T-cell (primary cell): ENCODE measurements at regions not wholly inside any gene's neighbourhood (a gene's known extent, or its start where the extent isn't known, plus 50 kb on each side); places are given as distances from the start of the nearest gene placed in this dataset.

Source experiments
- ATAC-seq, 4 experiments: fragments of 200-7000 bp in 3 of 4; fragments of 150-1000 bp in 1 of 4; cut with Tn5 transposase; replicated peaks in 1 of 4; 1 replicate in 3 of 4; 2 replicates in 1 of 4; pipeline ENCODE4 v1.10.0; 2021; ENCODE audit warnings: moderate library complexity in 3 of 4, mild to moderate bottlenecking in 2 of 4, moderate number of reproducible peaks in 1 of 4
- CTCF ChIA-PET, 2 donors: fragments of 300-600 bp; sonication (Branson Sonifier 250); formaldehyde crosslinking; loops; one replicate each; lab custom pipeline; 2022; ENCODE audit warnings: antibody characterized with exemption in 2 of 2; lab: Charles Lee
- POLR2A ChIA-PET, 2 donors: fragments of 300-600 bp; sonication (Branson Sonifier 250); formaldehyde crosslinking; loops; one replicate each; lab custom pipeline; 2022; ENCODE audit warnings: antibody characterized with exemption in 2 of 2; lab: Charles Lee
- DNase-seq, 35 experiments: peaks; one replicate each; pipeline versions ENCODE4 v3.0.0 to v3.0.0-alpha.2; 2013 to 2023
- H3K27ac ChIP-seq: one replicate; pipeline ENCODE4 v1.5.1; 2013; ENCODE audit warnings: low read length
- H3K27me3 ChIP-seq, 2 experiments: replicated peaks in 1 of 2; 1 replicate in 1 of 2; 2 replicates in 1 of 2; pipeline versions ENCODE4 v1.6.1 to v1.7.0; 2013; ENCODE audit warnings: low read length in 1 of 2, mixed read lengths in 1 of 2; ENCODE audit not compliant: control insufficient read depth in 2 of 2, insufficient read depth in 2 of 2; ENCODE audit errors: extremely low read depth in 1 of 2
- H3K36me3 ChIP-seq, 2 donors: 1 replicate in 1 of 2; 2 replicates in 1 of 2; pipeline versions ENCODE4 v1.6.1 to v1.7.0; 2013; ENCODE audit warnings: low read length in 1 of 2; ENCODE audit not compliant: control insufficient read depth in 2 of 2, insufficient read depth in 1 of 2; ENCODE audit errors: extremely low read depth in 1 of 2
- H3K4me1 ChIP-seq, 2 experiments: 1 replicate in 1 of 2; 2 replicates in 1 of 2; pipeline versions ENCODE4 v1.6.1 to v1.7.0; 2013; ENCODE audit warnings: low read length in 2 of 2, mixed read lengths in 1 of 2; ENCODE audit not compliant: insufficient read depth in 2 of 2, control insufficient read depth in 1 of 2; ENCODE audit errors: extremely low read depth in 1 of 2
- H3K4me3 ChIP-seq, 2 donors: 1 replicate in 1 of 2; 2 replicates in 1 of 2; pipeline versions ENCODE4 v1.5.1 to v1.7.0; 2013; ENCODE audit warnings: mild to moderate bottlenecking in 2 of 2, low read length in 1 of 2, moderate library complexity in 1 of 2; ENCODE audit not compliant: control insufficient read depth in 1 of 2; ENCODE audit errors: extremely low read depth in 1 of 2
- H3K9me3 ChIP-seq: 2 replicates; pipeline ENCODE4 v1.7.0; 2013
- H3K27ac Mint-ChIP-seq, 2 donors: one replicate each; pipeline ENCODE4 v1.8.0; 2020 to 2021; ENCODE audit warnings: mild to moderate bottlenecking in 2 of 2, mixed read lengths in 2 of 2
- H3K27me3 Mint-ChIP-seq, 2 donors: one replicate each; pipeline ENCODE4 v1.8.0; 2021 to 2022; ENCODE audit warnings: mixed read lengths in 2 of 2
- H3K36me3 Mint-ChIP-seq: one replicate; pipeline ENCODE4 v1.8.0; 2021; ENCODE audit warnings: mixed read lengths
- H3K4me1 Mint-ChIP-seq, 3 donors: one replicate each; pipeline ENCODE4 v1.8.0; 2020 to 2022; ENCODE audit warnings: mixed read lengths in 3 of 3, mild to moderate bottlenecking in 1 of 3
- H3K4me3 Mint-ChIP-seq, 3 donors: one replicate each; pipeline ENCODE4 v1.8.0; 2020 to 2022; ENCODE audit warnings: mild to moderate bottlenecking in 3 of 3, mixed read lengths in 3 of 3, moderate library complexity in 3 of 3
- H3K9me3 Mint-ChIP-seq, 3 donors: one replicate each; pipeline ENCODE4 v1.8.0; 2020 to 2022; ENCODE audit warnings: mixed read lengths in 3 of 3
- WGBS: methylation state at CpG from one replicate; pipeline ENCODE4 v1.1.5; 2013; ENCODE audit warnings: missing lambda C conversion rate; ENCODE audit not compliant: insufficient coverage; 5-methylcytosine and 5-hydroxymethylcytosine counted together

GRCh38 chr6:11432713-11433450 is 104.7 kb upstream of the TMEM170B start:
- CTCF ChIA-PET, result no interaction called here

GRCh38 chr6:11432091-11432490 is 105.5 kb upstream of the TMEM170B start:
- CTCF ChIA-PET, result no interaction called here

More at GRCh38 chr6:11432713-11433450, 104.7 kb upstream of the TMEM170B start:
- POLR2A ChIA-PET, result no interaction called here
- no peaks in the 10 kb centered on the region for H3K27me3 Mint-ChIP-seq
- peaks cover 0 to 3% of the 10 kb centered on the region in 2 experiments for H3K4me1 ChIP-seq
- no peaks in the 10 kb centered on the region for H3K27me3 ChIP-seq
- H3K4me1 Mint-ChIP-seq, result peaks cover 17% of the 10 kb centered on the region in 3 donors
- no peaks in the 10 kb centered on the region for H3K36me3 ChIP-seq
- no peaks in the 10 kb centered on the region for H3K9me3 ChIP-seq
- no peaks in the 10 kb centered on the region for H3K36me3 Mint-ChIP-seq
- no peaks in the 10 kb centered on the region for H3K9me3 Mint-ChIP-seq
- no peak overlapping the region for H3K27ac ChIP-seq
- no peak overlapping the region for H3K4me3 Mint-ChIP-seq
- no CpG with 5 or more reads among the region's 1 CpG for WGBS
- ATAC-seq, result no peak
- no peak overlapping the region for H3K27ac Mint-ChIP-seq
- no peak overlapping the region for H3K4me3 ChIP-seq
- DNase-seq, result no peak

GRCh38 chr6:11431455-11431937 is 106.1 kb upstream of the TMEM170B start:
- peaks cover 17% of the 10 kb centered on the region in 3 donors for H3K4me1 Mint-ChIP-seq
- no peaks in the 10 kb centered on the region for H3K36me3 Mint-ChIP-seq
- DNase-seq (no peak), ATAC-seq (no peak)
- Histone ChIP-seq H3K36me3 (no peaks in the 10 kb centered on the region), H3K4me1 (peaks cover 0 to 3% of the 10 kb centered on the region in 2 experiments), H3K27me3 (no peaks in the 10 kb centered on the region), H3K27ac (no peak overlapping the region), H3K4me3 (no peak overlapping the region), H3K9me3 (no peaks in the 10 kb centered on the region)
- no peaks in the 10 kb centered on the region for H3K27me3 Mint-ChIP-seq
- WGBS, result 86% methylated on average over 6 of the region's 6 CpGs
- H3K9me3 Mint-ChIP-seq, result no peaks in the 10 kb centered on the region
- H3K4me3 Mint-ChIP-seq, result no peak overlapping the region
- H3K27ac Mint-ChIP-seq, result no peak overlapping the region
- POLR2A ChIA-PET, result no interaction called here
- CTCF ChIA-PET, result interaction anchor here in 1 of 2 donors (0.9 kb wide), 1 partner anchor 259 kb away, joined by 3 read pairs; no protein-coding TSS in a partner anchor

More at GRCh38 chr6:11432091-11432490, 105.5 kb upstream of the TMEM170B start:
- Mint-ChIP-seq H3K9me3 (no peaks in the 10 kb centered on the region), H3K27ac (no peak overlapping the region), H3K4me3 (no peak overlapping the region), H3K27me3 (no peaks in the 10 kb centered on the region), H3K36me3 (no peaks in the 10 kb centered on the region), H3K4me1 (peaks cover 17% of the 10 kb centered on the region in 3 donors)
- Histone ChIP-seq H3K36me3 (no peaks in the 10 kb centered on the region), H3K9me3 (no peaks in the 10 kb centered on the region), H3K4me3 (no peak overlapping the region), H3K27me3 (no peaks in the 10 kb centered on the region), H3K27ac (no peak overlapping the region), H3K4me1 (peaks cover 0 to 3% of the 10 kb centered on the region in 2 experiments)
- POLR2A ChIA-PET, result no interaction called here
- DNase-seq, result no peak
- ATAC-seq, result no peak
- WGBS, result 95% methylated on average over 5 of the region's 6 CpGs

- Mint-ChIP-seq H3K27me3 (no peaks in the 10 kb centered on the region), H3K27ac (no peak overlapping the region), H3K4me1 (peaks cover 17% of the 10 kb centered on the region in 3 donors), H3K4me3 (no peak overlapping the region), H3K36me3 (no peaks in the 10 kb centered on the region), H3K9me3 (no peaks in the 10 kb centered on the region)
- WGBS, result 97% methylated on average over 6 of the region's 9 CpGs
- Histone ChIP-seq H3K4me3 (no peak overlapping the region), H3K36me3 (no peaks in the 10 kb centered on the region), H3K27ac (no peak overlapping the region), H3K4me1 (peaks cover 0 to 3% of the 10 kb centered on the region in 2 experiments), H3K27me3 (no peaks in the 10 kb centered on the region), H3K9me3 (no peaks in the 10 kb centered on the region)
- ChIA-PET CTCF (no interaction called here), POLR2A (no interaction called here)
- no peak for ATAC-seq
- no peak for DNase-seq
Observed at GRCh38 chr6:11430036-11430435, 107.5 kb upstream of the TMEM170B start.

GRCh38 chr6:11429577-11429976 is 108.0 kb upstream of the TMEM170B start:
- Mint-ChIP-seq H3K4me1 (peaks cover 17% of the 10 kb centered on the region in 3 donors), H3K4me3 (no peak overlapping the region), H3K27ac (peak overlapping the region in 1 of 2 donors; percentile 4), H3K9me3 (no peaks in the 10 kb centered on the region), H3K27me3 (no peaks in the 10 kb centered on the region), H3K36me3 (no peaks in the 10 kb centered on the region)
- no peaks in the 10 kb centered on the region for H3K9me3 ChIP-seq
- POLR2A ChIA-PET, result no interaction called here
- ATAC-seq (no peak), DNase-seq (no peak)
- H3K4me3 ChIP-seq, result no peak overlapping the region
- H3K27me3 ChIP-seq, result no peaks in the 10 kb centered on the region
- no peak overlapping the region for H3K27ac ChIP-seq
- H3K36me3 ChIP-seq, result no peaks in the 10 kb centered on the region
- CTCF ChIA-PET, result interaction anchor here in 1 of 2 donors (0.6 kb wide), 1 partner anchor 619 kb away, joined by 3 read pairs; no protein-coding TSS in a partner anchor
- peaks cover 0 to 3% of the 10 kb centered on the region in 2 experiments for H3K4me1 ChIP-seq
- WGBS, result 20% methylated on average over 1 of the region's 2 CpGs

DNA sequence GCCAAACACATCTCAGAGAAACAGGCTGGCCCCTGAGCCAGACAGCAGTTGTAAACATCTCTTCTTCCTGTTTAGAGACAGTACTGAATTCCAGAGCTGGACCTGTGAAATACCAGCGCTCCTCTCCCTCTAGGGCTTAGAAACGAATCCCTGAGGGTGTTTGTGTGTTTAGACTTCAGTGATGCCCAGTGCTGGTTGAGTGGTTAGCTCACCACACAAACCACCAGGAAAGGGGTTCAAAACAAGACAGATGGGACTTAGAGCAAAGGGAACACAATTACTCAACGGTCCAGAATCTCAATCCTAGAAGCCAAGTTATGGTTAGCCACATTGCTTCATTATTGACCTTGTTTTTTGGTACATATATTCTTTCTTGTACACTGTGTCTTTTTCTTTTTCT is 108.7 kb upstream of the TMEM170B start:
- peaks cover 17% of the 10 kb centered on the region in 3 donors for H3K4me1 Mint-ChIP-seq
- no peak for DNase-seq
- no peaks in the 10 kb centered on the region for H3K9me3 Mint-ChIP-seq
- no peak overlapping the region for H3K27ac Mint-ChIP-seq
- Histone ChIP-seq H3K4me1 (peaks cover 0 to 3% of the 10 kb centered on the region in 2 experiments), H3K27ac (no peak overlapping the region), H3K36me3 (no peaks in the 10 kb centered on the region), H3K9me3 (no peaks in the 10 kb centered on the region), H3K4me3 (no peak overlapping the region), H3K27me3 (no peaks in the 10 kb centered on the region)
- no CpG with 5 or more reads among the region's 3 CpGs for WGBS
- no peaks in the 10 kb centered on the region for H3K36me3 Mint-ChIP-seq
- no peak for ATAC-seq
- ChIA-PET CTCF (interaction anchor here in 1 of 2 donors (0.6 kb wide), 1 partner anchor 619 kb away, joined by 3 read pairs; no protein-coding TSS in a partner anchor), POLR2A (no interaction called here)
- H3K27me3 Mint-ChIP-seq, result no peaks in the 10 kb centered on the region
- no peak overlapping the region for H3K4me3 Mint-ChIP-seq
